Retinal pigment epithelial cell (primary cell): ENCODE measurements at regions not wholly inside any gene's neighbourhood (a gene's known extent, or its start where the extent isn't known, plus 50 kb on each side); places are given as distances from the start of the nearest gene placed in this dataset.

Source experiments
- DNase-seq: peaks from one replicate; pipeline ENCODE4 v3.0.0-alpha.2; 2010; ENCODE audit warnings: low read depth
- H3K4me3 ChIP-seq: 2 replicates; pipeline ENCODE4 v1.5.1; 2011; ENCODE audit warnings: mild to moderate bottlenecking, low read length, control low read depth, moderate library complexity
- TF ChIP-seq, protein P1 (sequence below): conservative IDR thresholded peaks from 2 replicates; pipeline ENCODE4 v1.5.1; 2011; ENCODE audit warnings: low read depth, low read length, control low read depth, inconsistent platforms

DNA sequence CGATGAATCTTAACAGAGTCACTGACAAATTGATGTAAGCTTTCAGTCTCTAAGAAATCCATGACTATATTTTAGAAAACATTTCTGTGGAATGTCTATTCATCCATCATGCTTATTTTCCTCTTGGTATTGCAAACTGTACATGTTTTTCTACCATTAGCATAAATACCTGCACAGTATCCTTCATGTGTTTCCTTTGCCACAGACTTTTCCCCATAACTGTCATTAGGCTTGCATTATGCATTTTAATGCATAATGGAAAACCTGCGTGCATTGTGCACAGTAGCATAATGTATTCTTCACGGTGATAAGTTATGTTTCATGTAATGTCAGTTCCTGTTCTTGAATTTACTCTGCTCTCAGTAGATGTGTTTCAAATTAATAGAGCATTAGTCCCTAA is 403.1 kb upstream of the EPHA3 start:
- no peak overlapping the region for H3K4me3 ChIP-seq
- TF ChIP-seq, protein P1, sequence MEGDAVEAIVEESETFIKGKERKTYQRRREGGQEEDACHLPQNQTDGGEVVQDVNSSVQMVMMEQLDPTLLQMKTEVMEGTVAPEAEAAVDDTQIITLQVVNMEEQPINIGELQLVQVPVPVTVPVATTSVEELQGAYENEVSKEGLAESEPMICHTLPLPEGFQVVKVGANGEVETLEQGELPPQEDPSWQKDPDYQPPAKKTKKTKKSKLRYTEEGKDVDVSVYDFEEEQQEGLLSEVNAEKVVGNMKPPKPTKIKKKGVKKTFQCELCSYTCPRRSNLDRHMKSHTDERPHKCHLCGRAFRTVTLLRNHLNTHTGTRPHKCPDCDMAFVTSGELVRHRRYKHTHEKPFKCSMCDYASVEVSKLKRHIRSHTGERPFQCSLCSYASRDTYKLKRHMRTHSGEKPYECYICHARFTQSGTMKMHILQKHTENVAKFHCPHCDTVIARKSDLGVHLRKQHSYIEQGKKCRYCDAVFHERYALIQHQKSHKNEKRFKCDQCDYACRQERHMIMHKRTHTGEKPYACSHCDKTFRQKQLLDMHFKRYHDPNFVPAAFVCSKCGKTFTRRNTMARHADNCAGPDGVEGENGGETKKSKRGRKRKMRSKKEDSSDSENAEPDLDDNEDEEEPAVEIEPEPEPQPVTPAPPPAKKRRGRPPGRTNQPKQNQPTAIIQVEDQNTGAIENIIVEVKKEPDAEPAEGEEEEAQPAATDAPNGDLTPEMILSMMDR, result no peak
- no peak for DNase-seq

DNA sequence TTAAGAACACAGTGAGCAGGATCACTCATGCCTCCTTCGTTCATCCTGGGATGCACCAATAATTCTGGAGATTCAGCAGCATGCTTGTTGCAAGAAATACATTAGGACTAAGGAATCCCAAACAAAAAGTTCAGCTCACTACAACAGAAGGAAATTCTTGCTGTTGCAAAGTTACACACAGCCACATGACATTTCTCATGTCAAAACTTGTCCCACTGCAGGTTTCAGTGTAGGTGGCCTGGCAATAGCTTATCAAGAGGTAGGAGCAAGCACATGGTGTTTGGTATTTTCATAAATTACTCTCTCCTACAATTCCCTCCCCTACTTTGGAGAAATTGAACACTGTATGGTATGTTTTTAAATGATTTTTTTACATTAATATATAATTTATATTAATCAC is 399.6 kb upstream of the EPHA3 start:
- H3K4me3 ChIP-seq, result no peak overlapping the region
- DNase-seq, result no peak
- TF ChIP-seq, protein P1, result no peak

DNA sequence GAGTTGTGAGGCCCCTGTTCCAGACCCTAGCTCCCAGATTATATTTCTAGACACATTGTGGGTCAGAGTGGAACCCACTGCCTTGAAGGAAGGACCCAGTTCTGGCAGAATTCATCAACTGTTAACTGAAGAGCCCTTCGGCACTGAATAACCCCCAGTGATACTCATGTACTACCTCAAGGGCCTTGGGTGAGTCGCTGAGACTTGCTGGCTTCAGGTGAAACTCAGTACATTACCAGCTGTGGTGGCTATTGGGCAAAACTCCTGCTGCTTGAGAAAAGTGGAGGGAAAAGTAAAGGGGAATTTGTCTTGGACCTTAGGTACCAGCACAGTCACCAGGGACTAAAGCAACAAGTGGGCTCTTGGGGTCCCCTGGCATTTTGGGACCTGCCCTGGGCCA is 394.9 kb upstream of the EPHA3 start:
- no peak overlapping the region for H3K4me3 ChIP-seq
- TF ChIP-seq, protein P1, result no peak
- no peak for DNase-seq

DNA sequence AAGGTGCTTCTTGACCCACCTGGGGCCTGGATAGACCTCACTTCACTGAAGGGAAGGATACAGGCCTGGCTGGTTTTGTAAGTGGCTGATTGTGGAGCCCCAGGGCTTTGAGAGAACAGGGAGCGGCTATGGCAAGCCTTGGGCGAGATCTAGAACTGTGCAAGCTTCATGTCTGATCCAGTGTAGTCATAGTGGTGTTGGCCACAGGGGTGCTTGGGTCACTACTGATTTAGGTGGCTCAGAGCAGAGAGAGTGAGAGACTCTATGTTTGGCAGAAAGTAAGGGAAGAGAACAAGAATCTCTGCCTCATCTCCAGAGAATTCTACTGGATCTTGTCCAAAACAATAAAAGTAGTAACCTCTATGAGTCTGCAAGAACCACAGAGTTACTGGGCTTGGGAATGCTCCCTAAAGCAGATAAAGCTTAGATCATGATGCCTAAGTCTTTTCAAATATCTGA is 394.2 kb upstream of the EPHA3 start:
- DNase-seq, result no peak
- H3K4me3 ChIP-seq, result no peak overlapping the region
- TF ChIP-seq, protein P1, result no peak

DNA sequence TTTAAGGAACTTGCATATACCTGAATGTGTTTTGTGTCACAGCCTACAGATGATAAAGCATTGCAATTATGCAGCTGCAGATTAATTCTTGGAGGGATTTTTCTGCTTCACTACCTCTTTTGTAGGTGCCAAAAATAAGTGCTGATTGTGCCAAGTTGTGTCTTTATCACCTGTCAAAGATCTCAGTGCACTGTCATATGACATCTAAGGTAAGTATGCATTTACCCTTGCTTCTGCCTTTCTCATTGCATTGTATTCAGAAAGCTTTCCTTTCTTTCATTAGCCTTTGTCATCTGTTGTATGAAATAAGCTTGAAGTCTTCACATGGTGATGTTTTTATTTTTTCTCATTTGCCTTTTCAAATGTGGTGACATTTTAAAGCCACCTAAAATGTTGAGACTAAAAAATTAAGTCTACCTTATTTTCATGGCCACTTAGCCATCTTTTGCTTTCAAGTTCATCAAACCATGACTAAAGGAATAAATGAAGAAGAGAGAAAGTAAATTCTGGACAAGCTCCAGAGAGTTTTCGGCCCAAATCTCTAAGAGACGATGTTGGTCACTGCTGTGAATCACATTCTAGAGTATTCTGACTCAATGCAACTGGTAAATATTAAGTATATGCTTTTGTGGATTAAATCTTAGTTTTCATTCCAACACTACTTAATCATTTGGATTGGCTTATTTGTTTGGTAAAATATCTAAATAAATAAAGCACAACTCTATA is 381.8 kb upstream of the EPHA3 start:
- TF ChIP-seq, protein P1, result no peak
- no peak for DNase-seq
- H3K4me3 ChIP-seq, result no peak overlapping the region

DNA sequence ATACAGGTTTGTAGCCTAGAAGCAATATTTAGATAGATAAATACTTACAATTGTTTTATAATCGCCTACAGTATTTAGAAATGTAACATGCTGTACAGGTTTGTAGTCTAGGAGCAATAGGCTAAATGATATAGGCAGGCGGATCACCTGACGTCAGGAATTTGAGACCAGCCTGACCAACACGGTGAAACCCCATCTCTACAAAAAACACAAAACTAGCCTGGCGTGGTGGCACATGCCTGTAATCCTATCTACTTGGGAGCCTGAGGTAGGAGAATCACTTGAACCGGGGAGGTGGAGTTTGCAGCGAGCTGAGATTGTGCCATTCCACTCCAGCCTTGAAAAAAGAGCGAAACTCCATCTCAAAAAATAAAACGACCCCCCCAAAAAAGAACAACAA is 375.2 kb upstream of the EPHA3 start:
- H3K4me3 ChIP-seq, result no peak overlapping the region
- TF ChIP-seq, protein P1, result no peak
- DNase-seq, result no peak

DNA sequence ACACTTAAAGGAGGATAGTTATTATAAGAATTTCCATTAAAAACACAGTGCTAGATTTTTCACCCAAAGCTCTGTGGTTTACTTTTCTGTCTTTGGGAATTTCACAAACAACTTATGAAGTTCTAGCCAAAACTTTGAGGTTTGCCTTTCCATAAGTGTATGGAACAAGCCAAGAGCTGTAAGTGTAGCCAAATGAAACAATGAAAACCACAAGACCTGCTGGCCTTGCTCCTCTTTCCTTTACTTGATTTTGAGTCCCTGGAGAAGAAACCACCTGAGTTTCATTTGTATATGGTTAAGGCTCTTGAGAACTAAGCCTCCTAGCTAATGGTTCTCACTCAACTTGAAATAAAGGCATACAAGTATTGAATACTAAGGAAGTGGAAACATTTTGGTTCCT is 365.3 kb upstream of the EPHA3 start:
- H3K4me3 ChIP-seq, result no peak overlapping the region
- DNase-seq, result no peak
- TF ChIP-seq, protein P1, result no peak
